MM.1S (cell line): ENCODE measurements at regions not wholly inside any gene's neighbourhood (a gene's known extent, or its start where the extent isn't known, plus 50 kb on each side); places are given as distances from the start of the nearest gene placed in this dataset.

Experiments used
- EZH2 ChIP-seq: fragments of 300-600 bp; sonication (generic); optimal IDR thresholded peaks from 2 replicates; pipeline ENCODE3; 2017; ENCODE audit warnings: low read depth, mild to moderate bottlenecking, antibody characterized with exemption, low read length, mixed read lengths
- TF ChIP-seq, protein P1 (sequence below): fragments of 300-600 bp; sonication (generic); IDR thresholded peaks from 2 replicates; pipeline ENCODE4 v1.5.1; 2016; ENCODE audit warnings: antibody characterized with exemption, low read length, mixed read lengths

DNA sequence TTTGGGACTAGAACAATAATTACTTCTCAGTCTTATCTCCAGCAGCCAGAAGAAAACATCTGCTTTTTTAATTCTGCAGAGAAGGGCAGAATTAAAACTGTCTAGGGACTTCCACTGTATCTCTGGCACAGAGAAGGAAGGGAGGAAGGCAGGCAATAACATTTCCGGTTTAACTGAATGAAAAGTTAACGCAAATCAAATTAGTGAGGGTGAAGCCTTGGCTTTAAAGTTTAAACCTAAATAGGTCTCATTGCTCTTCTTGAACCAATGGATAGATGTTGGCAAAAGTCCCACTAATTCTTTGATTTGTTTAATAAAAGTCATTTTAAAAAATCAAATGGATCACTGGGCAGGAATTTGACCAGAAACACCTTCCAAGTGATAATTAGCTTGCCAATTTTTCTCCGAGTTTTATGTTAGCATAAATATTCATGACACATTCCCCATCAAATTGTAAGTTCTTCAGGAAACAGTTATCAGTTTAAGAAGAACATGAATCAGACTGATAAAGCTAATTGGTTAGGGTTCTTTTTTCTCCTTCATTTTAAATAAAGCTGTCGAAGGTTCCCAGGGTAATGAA lies 181.9 kb downstream of the SLC15A5 start:
- TF ChIP-seq, protein P1, sequence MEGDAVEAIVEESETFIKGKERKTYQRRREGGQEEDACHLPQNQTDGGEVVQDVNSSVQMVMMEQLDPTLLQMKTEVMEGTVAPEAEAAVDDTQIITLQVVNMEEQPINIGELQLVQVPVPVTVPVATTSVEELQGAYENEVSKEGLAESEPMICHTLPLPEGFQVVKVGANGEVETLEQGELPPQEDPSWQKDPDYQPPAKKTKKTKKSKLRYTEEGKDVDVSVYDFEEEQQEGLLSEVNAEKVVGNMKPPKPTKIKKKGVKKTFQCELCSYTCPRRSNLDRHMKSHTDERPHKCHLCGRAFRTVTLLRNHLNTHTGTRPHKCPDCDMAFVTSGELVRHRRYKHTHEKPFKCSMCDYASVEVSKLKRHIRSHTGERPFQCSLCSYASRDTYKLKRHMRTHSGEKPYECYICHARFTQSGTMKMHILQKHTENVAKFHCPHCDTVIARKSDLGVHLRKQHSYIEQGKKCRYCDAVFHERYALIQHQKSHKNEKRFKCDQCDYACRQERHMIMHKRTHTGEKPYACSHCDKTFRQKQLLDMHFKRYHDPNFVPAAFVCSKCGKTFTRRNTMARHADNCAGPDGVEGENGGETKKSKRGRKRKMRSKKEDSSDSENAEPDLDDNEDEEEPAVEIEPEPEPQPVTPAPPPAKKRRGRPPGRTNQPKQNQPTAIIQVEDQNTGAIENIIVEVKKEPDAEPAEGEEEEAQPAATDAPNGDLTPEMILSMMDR: no peak
- no peak for TF ChIP-seq EZH2
